Subcutaneous abdominal adipose tissue (tissue), 5 donors: ENCODE measurements at regions not wholly inside any gene's neighbourhood (a gene's known extent, or its start where the extent isn't known, plus 50 kb on each side); places are given as distances from the start of the nearest gene placed in this dataset.
"Not testable (repeated sequence)": the region's sequence is repeated elsewhere in the genome, so short reads cannot be mapped to it uniquely, and the experiment has no call there.

Experiments used
- H3K27ac ChIP-seq: one replicate; pipeline ENCODE4 v1.7.0; 2013; ENCODE audit warnings: low read depth, mild to moderate bottlenecking, inconsistent platforms, low read length, moderate library complexity
- H3K27me3 ChIP-seq, 5 donors: one replicate each; pipeline ENCODE4 v1.7.0; 2013; ENCODE audit warnings: low read length in 5 of 5, inconsistent platforms in 1 of 5; ENCODE audit not compliant: control insufficient read depth in 5 of 5, insufficient read depth in 4 of 5
- H3K36me3 ChIP-seq, 5 donors: one replicate each; pipeline ENCODE4 v1.7.0; 2013; ENCODE audit warnings: low read length in 5 of 5; ENCODE audit not compliant: control insufficient read depth in 5 of 5, insufficient read depth in 5 of 5
- H3K4me1 ChIP-seq, 5 donors: one replicate each; pipeline ENCODE4 v1.7.0; 2013; ENCODE audit warnings: low read length in 5 of 5, mild to moderate bottlenecking in 3 of 5, moderate library complexity in 1 of 5; ENCODE audit not compliant: control insufficient read depth in 5 of 5, insufficient read depth in 5 of 5
- H3K4me3 ChIP-seq, 5 donors: one replicate each; pipeline ENCODE4 v1.7.0; 2013; ENCODE audit warnings: low read length in 5 of 5, low read depth in 1 of 5
- H3K9ac ChIP-seq, 5 donors: one replicate each; pipeline ENCODE4 v1.7.0; 2013; ENCODE audit warnings: low read length in 5 of 5, mild to moderate bottlenecking in 4 of 5, moderate library complexity in 3 of 5
- H3K9me3 ChIP-seq, 5 donors: one replicate each; pipeline ENCODE4 v1.7.0; 2013; ENCODE audit warnings: low read length in 5 of 5; ENCODE audit not compliant: control insufficient read depth in 5 of 5
- donor health status: healthy.
- donor health status: healthy.
- donor health status: healthy.
- donor health status: healthy.
- donor health status: healthy.

GRCh38 chr5:92199035-92199434 lies 815.9 kb upstream of the ARRDC3 start:
- H3K27ac ChIP-seq, H3K4me1 ChIP-seq, H3K27me3 ChIP-seq, H3K9ac ChIP-seq, H3K36me3 ChIP-seq, H3K9me3 ChIP-seq, H3K4me3 ChIP-seq: not testable (repeated sequence)

DNA sequence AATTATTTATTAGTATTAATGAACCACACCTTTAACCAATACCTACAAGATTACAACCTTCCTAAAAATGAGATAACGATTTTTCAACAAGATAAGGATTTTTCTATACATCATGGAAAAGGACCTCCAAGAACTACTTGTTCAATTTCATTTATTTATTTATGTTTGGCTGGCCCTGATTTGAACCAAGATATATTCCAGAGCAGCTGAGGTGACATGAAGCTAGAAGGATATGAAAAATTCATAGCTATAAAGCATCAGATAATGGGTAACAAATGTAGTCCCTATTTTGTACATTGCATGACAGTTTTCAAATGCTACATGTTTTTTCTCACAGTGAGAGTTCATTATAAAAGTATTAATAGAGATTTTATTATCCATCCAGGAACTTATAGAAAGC lies 798.5 kb upstream of the ARRDC3 start:
- no peak overlapping the region for H3K27ac ChIP-seq
- H3K9ac ChIP-seq, result no peak overlapping the region
- H3K4me3 ChIP-seq, result no peak overlapping the region
- no peaks in the 10 kb centered on the region for H3K9me3 ChIP-seq
- no peaks in the 10 kb centered on the region for H3K36me3 ChIP-seq
- H3K27me3 ChIP-seq, result no peaks in the 10 kb centered on the region
- H3K4me1 ChIP-seq, result no peaks in the 10 kb centered on the region

- no peaks in the 10 kb centered on the region for H3K27me3 ChIP-seq
- no peaks in the 10 kb centered on the region for H3K36me3 ChIP-seq
- H3K27ac ChIP-seq, result no peak overlapping the region
- no peaks in the 10 kb centered on the region for H3K9me3 ChIP-seq
- H3K4me3 ChIP-seq, result no peak overlapping the region
- no peaks in the 10 kb centered on the region for H3K4me1 ChIP-seq
- no peak overlapping the region for H3K9ac ChIP-seq
Observed at GRCh38 chr5:92180391-92180790, 797.3 kb upstream of the ARRDC3 start.

DNA sequence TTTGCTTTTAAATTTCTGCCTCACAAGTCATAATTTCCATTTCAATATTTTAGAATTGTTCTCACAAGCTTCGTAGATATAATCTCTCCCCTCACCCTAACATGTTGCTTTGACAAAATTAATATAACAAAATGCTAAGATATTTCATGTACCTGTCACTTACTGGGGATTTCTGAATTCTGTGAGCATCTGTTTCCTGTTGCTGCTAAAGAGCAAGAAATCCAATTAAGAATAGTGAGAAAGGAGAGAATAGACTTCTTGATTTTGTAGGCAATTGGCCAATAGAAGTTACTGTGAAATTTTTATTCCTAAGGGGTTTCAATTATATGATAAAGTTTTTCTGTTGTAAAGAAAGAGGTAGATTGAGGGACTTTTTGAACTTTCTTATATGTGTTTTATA lies 796.5 kb upstream of the ARRDC3 start:
- Histone ChIP-seq H3K36me3 (no peaks in the 10 kb centered on the region), H3K4me1 (no peaks in the 10 kb centered on the region), H3K9me3 (no peaks in the 10 kb centered on the region), H3K9ac (no peak overlapping the region), H3K4me3 (no peak overlapping the region), H3K27ac (no peak overlapping the region), H3K27me3 (no peaks in the 10 kb centered on the region)

- Histone ChIP-seq H3K9me3 (no peaks in the 10 kb centered on the region), H3K27ac (no peak overlapping the region), H3K36me3 (no peaks in the 10 kb centered on the region), H3K27me3 (no peaks in the 10 kb centered on the region), H3K4me3 (no peak overlapping the region), H3K9ac (no peak overlapping the region), H3K4me1 (no peaks in the 10 kb centered on the region)
Observed at GRCh38 chr5:92177926-92178487, 794.9 kb upstream of the ARRDC3 start.

DNA sequence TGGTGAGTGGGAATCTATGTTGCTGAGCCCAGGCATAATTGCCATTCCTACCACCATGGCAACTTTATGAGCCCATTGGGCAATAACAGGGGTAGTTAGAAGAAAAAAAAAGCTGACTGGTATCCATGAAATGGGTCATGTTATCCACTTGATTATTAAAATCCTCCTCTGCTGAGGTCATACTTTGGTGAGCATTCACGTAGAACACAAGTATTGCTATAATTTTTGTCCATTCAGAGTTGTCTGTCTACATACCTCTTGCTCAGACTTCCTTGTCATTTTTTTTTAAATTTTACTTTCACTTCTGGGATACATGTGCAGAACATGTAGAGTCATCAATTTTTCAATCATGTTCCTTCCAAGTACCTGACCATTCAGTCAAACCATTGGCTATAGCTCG lies 780.8 kb upstream of the ARRDC3 start:
- Histone ChIP-seq H3K27ac (no peak overlapping the region), H3K36me3 (no peaks in the 10 kb centered on the region), H3K27me3 (no peaks in the 10 kb centered on the region), H3K4me1 (no peaks in the 10 kb centered on the region), H3K4me3 (no peak overlapping the region), H3K9me3 (no peaks in the 10 kb centered on the region), H3K9ac (no peak overlapping the region)

GRCh38 chr5:92147798-92148197 lies 764.7 kb upstream of the ARRDC3 start:
- H3K27me3 ChIP-seq, result no peaks in the 10 kb centered on the region
- H3K4me3 ChIP-seq, result no peak overlapping the region
- H3K4me1 ChIP-seq, result no peaks in the 10 kb centered on the region
- H3K36me3 ChIP-seq, result no peaks in the 10 kb centered on the region
- H3K9me3 ChIP-seq, result no peaks in the 10 kb centered on the region
- H3K27ac ChIP-seq, result no peak overlapping the region
- no peak overlapping the region for H3K9ac ChIP-seq

DNA sequence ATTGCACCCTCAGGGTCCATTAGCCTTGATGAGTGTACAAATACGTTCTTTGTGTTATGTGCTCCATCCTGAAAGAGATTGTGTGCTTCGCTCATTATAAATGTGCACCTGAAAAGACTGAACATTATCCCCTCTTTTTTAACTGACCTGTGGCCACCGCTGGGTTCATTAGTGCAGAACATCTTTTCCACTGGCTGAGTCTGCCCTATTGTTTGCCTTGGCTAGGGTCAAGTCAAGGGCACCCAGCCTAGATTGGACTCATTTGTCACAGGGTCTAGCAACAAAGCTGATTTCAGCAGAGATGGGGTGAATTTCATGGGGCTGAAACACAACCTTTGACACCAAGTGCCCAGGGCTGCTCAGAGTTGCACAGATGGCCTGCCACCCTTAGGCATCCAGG lies 764.1 kb upstream of the ARRDC3 start:
- Histone ChIP-seq H3K4me3 (no peak overlapping the region), H3K4me1 (no peaks in the 10 kb centered on the region), H3K9ac (no peak overlapping the region), H3K27me3 (no peaks in the 10 kb centered on the region), H3K27ac (no peak overlapping the region), H3K9me3 (no peaks in the 10 kb centered on the region), H3K36me3 (no peaks in the 10 kb centered on the region)

- no peaks in the 10 kb centered on the region for H3K4me1 ChIP-seq
- H3K36me3 ChIP-seq, result no peaks in the 10 kb centered on the region
- H3K9ac ChIP-seq, result no peak overlapping the region
- H3K4me3 ChIP-seq, result no peak overlapping the region
- H3K27ac ChIP-seq, result no peak overlapping the region
- no peaks in the 10 kb centered on the region for H3K27me3 ChIP-seq
- no peaks in the 10 kb centered on the region for H3K9me3 ChIP-seq
Observed at GRCh38 chr5:92145852-92146251, 762.7 kb upstream of the ARRDC3 start.

DNA sequence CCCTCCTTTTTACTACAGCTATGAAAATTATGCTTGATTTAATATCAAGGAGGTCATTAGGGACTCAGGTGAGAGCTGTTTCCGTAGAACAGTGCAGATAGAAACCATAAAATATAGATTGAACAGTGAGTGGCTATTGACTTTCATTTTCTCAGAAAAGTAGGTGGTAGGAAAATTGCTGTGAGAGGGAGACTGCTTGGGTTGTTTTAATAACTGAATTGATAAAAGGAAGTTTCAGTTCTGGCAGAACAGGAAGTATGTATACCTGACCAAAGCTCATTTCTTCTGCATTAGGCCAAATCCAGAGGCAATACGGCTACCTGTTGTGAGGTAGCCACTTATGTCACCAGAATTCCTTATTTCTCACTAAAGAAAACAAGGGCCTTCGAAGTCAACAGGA lies 761.7 kb upstream of the ARRDC3 start:
- no peaks in the 10 kb centered on the region for H3K4me1 ChIP-seq
- H3K9me3 ChIP-seq, result no peaks in the 10 kb centered on the region
- H3K9ac ChIP-seq, result no peak overlapping the region

GRCh38 chr5:92132294-92132908 lies 749.3 kb upstream of the ARRDC3 start:
- not testable (repeated sequence) for H3K4me1 ChIP-seq, H3K4me3 ChIP-seq, H3K9me3 ChIP-seq, H3K9ac ChIP-seq, H3K27ac ChIP-seq, H3K36me3 ChIP-seq, H3K27me3 ChIP-seq

More for the DNA sequence above, 761.7 kb upstream of the ARRDC3 start:
- H3K27me3 ChIP-seq, result no peaks in the 10 kb centered on the region
- no peak overlapping the region for H3K4me3 ChIP-seq
- H3K36me3 ChIP-seq, result no peaks in the 10 kb centered on the region
- H3K27ac ChIP-seq, result no peak overlapping the region
